HG02973 (cell line): ENCODE measurements at regions not wholly inside any gene's neighbourhood (a gene's known extent, or its start where the extent isn't known, plus 50 kb on each side); places are given as distances from the start of the nearest gene placed in this dataset.
"Not testable (repeated sequence)": the region's sequence is repeated elsewhere in the genome, so short reads cannot be mapped to it uniquely, and the experiment has no call there.

Experiments
- ATAC-seq: cut with Tn5 transposase; IDR thresholded peaks from one replicate; pipeline ENCODE4 v1.9.1; 2021; ENCODE audit warnings: moderate library complexity; ENCODE audit not compliant: unreplicated experiment

GRCh38 chr2:167697194-167697593, 550.2 kb downstream of the STK39 start:
- ATAC-seq = no peak

GRCh38 chr2:167692936-167693335, 554.5 kb downstream of the STK39 start:
- ATAC-seq = no peak

GRCh38 chr2:167692191-167692590, 555.2 kb downstream of the STK39 start:
- no peak for ATAC-seq

- ATAC-seq = no peak
These were observed 558.0 kb downstream of the STK39 start for GRCh38 chr2:167689444-167689843.

GRCh38 chr2:167686691-167687090, 560.7 kb downstream of the STK39 start:
- ATAC-seq = no peak

GRCh38 chr2:167681234-167682015, 566.0 kb downstream of the STK39 start:
- no peak for ATAC-seq

- no peak for ATAC-seq
These were observed 569.2 kb downstream of the STK39 start for GRCh38 chr2:167678158-167678557.

- no peak for ATAC-seq
These were observed 571.5 kb downstream of the STK39 start for GRCh38 chr2:167675906-167676305.

GRCh38 chr2:167670588-167670987, 576.8 kb downstream of the STK39 start:
- no peak for ATAC-seq

- ATAC-seq = no peak
These were observed 594.3 kb downstream of the STK39 start for GRCh38 chr2:167653131-167653530.

- no peak for ATAC-seq
These were observed 595.0 kb downstream of the STK39 start for GRCh38 chr2:167652401-167652800.

- ATAC-seq = no peak
These were observed 595.8 kb downstream of the STK39 start for GRCh38 chr2:167651406-167652151.

GRCh38 chr2:167646557-167646956, 600.8 kb downstream of the STK39 start:
- ATAC-seq = no peak

- no peak for ATAC-seq
These were observed 607.3 kb downstream of the STK39 start for GRCh38 chr2:167640096-167640495.

GRCh38 chr2:167637741-167638140, 609.7 kb downstream of the STK39 start:
- ATAC-seq = no peak

GRCh38 chr2:167632271-167632670, 615.1 kb downstream of the STK39 start:
- ATAC-seq = not testable (repeated sequence)

GRCh38 chr2:167626961-167627360, 620.4 kb downstream of the STK39 start:
- ATAC-seq = no peak

GRCh38 chr2:167626301-167626700, 621.1 kb downstream of the STK39 start:
- no peak for ATAC-seq

GRCh38 chr2:167616997-167617396, 630.4 kb downstream of the STK39 start:
- ATAC-seq = no peak

- ATAC-seq = no peak
These were observed 633.9 kb downstream of the STK39 start for GRCh38 chr2:167613471-167613870.

- no peak for ATAC-seq
These were observed 638.9 kb downstream of the STK39 start for GRCh38 chr2:167608487-167608886.

GRCh38 chr2:167607731-167608130, 639.7 kb downstream of the STK39 start:
- ATAC-seq = no peak
